ENCODE measurements at regions not wholly inside any gene's neighbourhood (a gene's known extent, or its start where the extent isn't known, plus 50 kb on each side); places are given as distances from the start of the nearest gene placed in this dataset.
A peak's percentile ranks its signal among the peaks of the same experiment; 100 is the strongest.
"Not testable (repeated sequence)": the region's sequence is repeated elsewhere in the genome, so short reads cannot be mapped to it uniquely, and the experiment has no call there.

- intact Hi-C loops (cut with DNase I): no loop called here
- DNase-seq: peak in 2 of 42 donors; percentile 13 to 46
Observed at GRCh38 chr10:56547163-56547562, 186.1 kb upstream of the ZWINT start.

DNA sequence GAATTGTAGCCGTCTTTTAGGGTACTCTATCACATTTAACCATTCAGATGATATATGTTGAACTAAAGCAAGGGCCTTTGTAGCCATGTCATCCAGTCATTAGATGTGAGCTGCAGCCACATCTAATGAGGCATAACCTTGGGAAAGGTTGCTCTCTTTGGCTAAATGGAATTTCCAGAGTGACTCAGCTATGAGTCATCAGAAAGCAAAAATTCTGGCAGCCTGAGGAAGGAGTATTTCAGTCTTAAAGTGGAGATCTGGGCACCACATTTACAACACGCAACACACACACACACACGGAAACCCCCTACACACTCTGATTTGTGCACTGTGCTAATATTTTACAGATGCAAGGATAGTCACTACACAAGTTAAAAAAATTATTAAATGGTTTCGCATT lies 176.9 kb upstream of the ZWINT start:
- intact Hi-C loops (cut with DNase I): no loop called here
- DNase-seq: peak in 10 of 42 donors; percentile 8 to 43 (median 20)

DNA sequence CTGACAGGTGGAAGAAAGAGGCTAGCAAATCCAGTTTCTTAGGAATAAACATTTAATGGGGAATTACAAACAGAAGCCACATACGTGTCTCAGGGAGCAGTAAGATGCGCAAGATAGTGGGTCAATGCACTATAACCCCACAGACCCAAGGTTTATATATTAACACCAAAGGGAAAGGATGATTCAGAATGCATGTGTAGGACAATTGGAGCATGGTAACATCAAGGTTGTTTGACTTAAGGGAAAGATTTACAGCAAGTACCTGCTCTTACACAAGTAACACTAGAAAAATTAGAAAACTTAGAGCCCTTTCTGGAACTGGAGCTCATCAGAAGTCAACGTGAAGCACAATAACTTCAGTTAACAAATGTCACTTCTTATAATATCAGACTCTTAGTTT lies 161.1 kb upstream of the ZWINT start:
- no peak for DNase-seq
- intact Hi-C loops (cut with DNase I): no loop called here

- intact Hi-C loops (cut with DNase I): no loop called here
- DNase-seq: no peak
Observed at GRCh38 chr10:56508562-56508961, 147.5 kb upstream of the ZWINT start.

- DNase-seq: no peak
- intact Hi-C loops (cut with DNase I): no loop called here
Observed at GRCh38 chr10:56507033-56507432, 146.0 kb upstream of the ZWINT start.

- intact Hi-C loops (cut with DNase I): no loop called here
- no peak for DNase-seq
Observed at GRCh38 chr10:56505555-56505954, 144.5 kb upstream of the ZWINT start.

DNA sequence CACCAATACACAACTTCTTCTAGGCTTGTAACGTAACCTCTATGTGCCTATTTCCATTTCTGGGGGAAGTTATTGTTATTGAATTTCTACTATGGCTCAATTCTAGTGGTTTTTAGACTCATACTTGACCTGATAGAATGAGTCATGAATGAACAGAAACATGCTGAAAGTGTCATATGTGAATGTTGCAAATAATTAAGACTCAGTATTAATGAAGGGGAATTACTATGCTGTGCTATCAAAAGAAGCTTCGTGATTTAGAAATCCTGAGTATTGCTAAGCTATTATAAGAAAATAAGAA lies 135.1 kb upstream of the ZWINT start:
- intact Hi-C loops (cut with DNase I): no loop called here
- DNase-seq: no peak

- no peak for DNase-seq
Observed at GRCh38 chr10:56487746-56488145, 126.7 kb upstream of the ZWINT start.

GRCh38 chr10:56481521-56482091 lies 120.5 kb upstream of the ZWINT start:
- intact Hi-C loops (cut with DNase I): no loop called here
- no peak for DNase-seq

More at GRCh38 chr10:56487746-56488145, 126.7 kb upstream of the ZWINT start:
- intact Hi-C loops (cut with DNase I): no loop called here

DNA sequence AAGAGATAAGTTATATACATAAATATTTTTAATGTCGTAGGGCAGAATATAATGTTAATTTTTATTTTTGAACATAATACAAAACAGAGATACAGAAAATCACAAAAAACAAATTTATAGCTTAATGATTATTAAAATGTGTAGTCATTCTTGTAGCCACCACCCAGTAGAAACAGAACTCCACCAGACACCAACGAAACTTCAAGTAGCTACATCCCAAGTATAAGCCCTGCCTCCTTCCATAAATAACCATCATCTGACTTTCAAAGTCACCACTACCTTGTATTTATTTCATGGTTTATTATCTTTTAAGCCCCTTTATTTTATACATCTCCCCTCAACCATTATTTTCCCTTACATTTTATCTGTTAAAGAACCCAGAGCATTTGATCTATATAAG lies 111.9 kb upstream of the ZWINT start:
- DNase-seq: no peak
- intact Hi-C loops (cut with DNase I): no loop called here

- no peak for DNase-seq
- intact Hi-C loops (cut with DNase I): no loop called here
Observed at GRCh38 chr10:56470701-56471100, 109.6 kb upstream of the ZWINT start.

DNA sequence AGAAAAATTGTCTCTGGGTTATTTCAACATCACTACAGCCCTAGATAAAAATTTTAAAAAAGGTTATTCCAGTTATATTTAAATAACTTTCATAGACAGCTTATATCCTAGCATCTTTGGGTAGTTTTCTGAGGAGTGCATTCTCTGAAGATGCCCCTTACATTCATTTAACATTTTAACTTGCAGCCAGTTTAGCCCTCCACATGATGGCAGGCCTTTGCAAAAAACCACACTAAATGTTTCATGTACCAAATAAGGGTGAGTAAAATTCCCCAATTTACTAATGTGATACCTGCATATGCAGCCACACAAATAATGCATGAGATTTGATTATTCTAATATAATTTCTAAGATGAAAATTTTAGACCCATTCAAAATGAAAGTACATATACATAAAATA lies 108.4 kb upstream of the ZWINT start:
- DNase-seq: no peak
- intact Hi-C loops (cut with DNase I): no loop called here

DNA sequence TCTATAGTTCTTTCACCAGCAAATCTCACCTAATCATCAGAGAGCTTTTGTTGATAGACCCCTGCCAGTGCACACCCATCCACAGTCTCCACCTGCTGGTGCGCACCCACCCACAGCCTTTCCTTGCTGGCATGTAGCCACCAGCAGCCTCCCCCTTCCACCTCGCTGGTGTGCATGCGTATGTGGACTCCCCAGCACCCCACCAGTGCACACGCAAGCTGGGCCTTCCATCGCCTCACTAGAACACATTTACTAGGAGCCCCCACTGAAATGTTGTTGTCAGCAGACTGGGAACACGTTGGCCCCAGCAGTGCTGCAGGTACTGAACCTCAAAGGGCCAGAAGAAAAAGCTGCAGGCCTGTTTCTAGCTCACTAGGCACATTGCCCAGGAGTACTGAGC lies 104.9 kb upstream of the ZWINT start:
- intact Hi-C loops (cut with DNase I): no loop called here
- no peak for DNase-seq

DNA sequence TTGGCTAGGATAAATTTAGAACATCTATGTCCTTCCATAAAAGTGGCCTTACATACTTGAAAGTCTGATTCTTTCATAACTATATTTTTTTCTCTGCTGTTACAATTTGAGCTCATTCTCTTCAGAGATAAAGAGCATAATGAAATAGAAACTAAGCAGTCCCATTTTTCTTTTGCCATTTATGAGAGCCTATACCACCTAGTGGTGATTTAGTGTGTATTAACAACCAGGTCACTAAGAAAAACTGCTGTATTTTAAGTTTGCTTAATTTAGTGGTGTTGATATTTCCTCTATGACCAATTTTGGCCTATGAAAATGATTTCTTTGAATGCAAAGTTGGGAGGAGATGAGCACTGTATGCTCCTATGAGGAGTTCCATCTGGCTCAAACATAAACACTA lies 88.7 kb upstream of the ZWINT start:
- DNase-seq: no peak
- intact Hi-C loops (cut with DNase I): no loop called here

DNA sequence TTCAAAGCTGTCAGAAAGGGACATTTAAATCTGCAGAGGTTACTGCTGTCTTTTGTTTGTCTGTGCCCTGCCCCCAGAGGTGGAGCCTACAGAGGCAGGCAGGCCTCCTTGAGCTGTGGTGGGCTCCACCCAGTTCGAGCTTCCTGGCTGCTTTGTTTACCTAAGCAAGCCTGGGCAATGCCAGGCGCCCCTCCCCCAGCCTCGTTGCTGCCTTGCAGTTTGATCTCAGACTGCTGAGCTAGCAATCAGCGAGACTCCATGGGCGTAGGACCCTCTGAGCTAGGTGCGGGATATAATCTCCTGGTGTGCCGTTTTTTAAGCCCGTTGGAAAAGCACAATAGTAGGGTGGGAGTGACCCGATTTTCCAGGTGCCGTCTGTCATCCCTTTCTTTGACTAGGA lies 86.6 kb upstream of the ZWINT start:
- DNase-seq; intact Hi-C loops (cut with DNase I): not testable (repeated sequence)

DNA sequence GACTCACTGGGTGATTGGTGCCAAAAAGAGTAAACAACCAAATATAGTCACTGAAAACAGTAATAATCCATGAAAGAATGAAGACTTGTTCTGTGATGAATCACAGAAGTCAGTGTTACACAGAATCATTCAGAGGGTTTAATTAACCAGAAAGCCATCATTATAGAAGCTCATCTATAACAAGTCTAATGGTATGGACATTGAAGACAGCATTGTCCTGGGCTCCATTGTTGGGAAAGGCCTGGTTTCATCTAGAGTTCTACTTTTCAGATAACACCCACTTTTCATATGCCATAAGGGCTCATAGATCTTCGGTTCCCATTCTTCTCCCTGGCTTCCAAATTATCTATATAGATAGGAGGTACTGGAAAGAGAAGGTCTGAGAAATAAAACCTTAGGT lies 80.3 kb upstream of the ZWINT start:
- intact Hi-C loops (cut with DNase I); DNase-seq: not testable (repeated sequence)
